GM18499 (cell line): ENCODE measurements at regions not wholly inside any gene's neighbourhood (a gene's known extent, or its start where the extent isn't known, plus 50 kb on each side); places are given as distances from the start of the nearest gene placed in this dataset.
A peak's percentile ranks its signal among the peaks of the same experiment; 100 is the strongest.

Source experiments
- ATAC-seq: cut with Tn5 transposase; IDR thresholded peaks from one replicate; pipeline ENCODE4 v1.9.1; 2021; ENCODE audit warnings: moderate number of reproducible peaks; ENCODE audit not compliant: insufficient read depth, unreplicated experiment

- peak; percentile 81 for ATAC-seq
Observed at GRCh38 chr4:128574706-128575105, 234.8 kb upstream of the JADE1 start.

DNA sequence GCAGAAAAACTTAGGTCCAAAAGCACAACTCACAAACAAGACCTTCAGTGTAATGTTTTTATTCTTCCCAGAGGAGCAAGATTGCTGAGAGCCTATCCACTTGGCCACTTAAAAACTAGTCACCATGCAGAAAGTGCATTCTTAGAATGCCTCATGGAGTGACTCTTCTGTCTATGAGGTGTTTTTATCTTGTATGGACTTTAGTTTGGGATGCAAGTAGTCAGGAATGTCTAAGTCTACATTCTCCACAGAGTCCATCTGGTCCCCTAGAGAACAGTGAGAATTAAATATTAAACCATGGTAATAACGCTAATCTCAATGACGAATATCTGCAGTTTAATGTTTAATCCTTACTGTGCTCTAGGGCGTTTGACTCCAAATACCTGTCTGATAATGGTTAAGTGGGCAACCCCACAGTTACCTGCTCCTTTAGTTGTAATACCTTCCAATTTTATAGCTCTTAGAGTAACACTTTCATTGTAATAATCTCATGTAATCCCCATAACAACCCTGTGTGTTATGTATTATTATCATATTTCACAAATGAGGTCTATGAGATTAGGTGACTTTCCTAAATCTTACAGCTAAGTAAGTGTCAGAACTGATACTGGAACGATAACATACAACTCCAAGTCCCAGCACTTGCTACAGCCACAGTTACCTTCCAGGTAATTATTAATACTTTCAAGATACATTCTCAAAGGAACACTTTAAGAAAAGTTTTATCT is 235.6 kb upstream of the JADE1 start:
- ATAC-seq: no peak

GRCh38 chr4:128572778-128573241 is 236.7 kb upstream of the JADE1 start:
- no peak for ATAC-seq

GRCh38 chr4:128571747-128572146 is 237.8 kb upstream of the JADE1 start:
- ATAC-seq: no peak

- ATAC-seq: no peak
Observed at GRCh38 chr4:128570387-128570975, 239.0 kb upstream of the JADE1 start.

DNA sequence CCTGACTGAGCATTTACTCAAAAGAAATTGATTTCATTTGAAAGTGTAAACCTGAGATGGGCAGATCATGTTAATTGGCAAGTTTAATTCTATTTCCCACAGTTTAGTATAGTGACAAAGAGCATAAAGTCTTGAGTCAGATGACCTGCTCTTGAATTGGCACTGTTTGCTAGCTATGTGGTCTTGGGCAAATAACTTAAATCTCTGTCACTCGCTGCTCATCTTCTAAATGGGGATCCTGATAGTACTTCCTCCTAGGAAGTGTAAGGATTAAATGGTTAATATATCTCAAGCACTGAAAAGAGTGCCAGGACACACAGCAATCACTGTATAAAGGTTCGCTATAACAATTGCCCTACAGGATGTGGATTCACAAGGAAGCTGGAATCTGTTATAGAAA is 242.8 kb upstream of the JADE1 start:
- ATAC-seq: no peak

DNA sequence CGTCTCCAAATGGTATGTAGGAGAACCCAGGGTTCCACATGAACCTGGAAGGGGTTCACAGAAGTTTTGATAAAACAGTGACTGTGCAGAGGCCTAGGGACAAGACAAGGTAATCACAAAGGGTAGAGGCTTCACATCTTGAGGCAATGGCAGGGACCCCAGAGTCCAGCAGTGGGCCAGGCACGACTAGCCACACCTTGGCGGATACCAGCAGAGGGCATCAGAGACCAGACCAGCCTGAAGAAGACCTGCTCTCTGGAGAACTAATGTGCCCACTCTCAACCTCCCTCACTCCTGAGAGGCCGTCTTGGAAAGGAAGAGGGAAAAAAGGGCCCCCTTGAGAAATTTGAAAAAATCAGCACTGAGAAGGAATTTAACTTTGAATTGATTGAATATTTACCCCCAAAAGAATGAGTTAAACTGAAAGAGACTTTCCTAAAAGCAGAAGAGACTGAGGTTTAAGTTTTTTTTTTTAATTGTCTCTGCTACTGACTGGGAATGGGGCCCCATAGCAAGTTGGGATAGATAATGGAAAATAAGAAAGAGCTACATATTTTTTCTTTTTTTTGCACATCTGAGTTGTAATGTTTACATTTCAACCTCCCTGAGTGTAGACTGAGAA is 243.8 kb upstream of the JADE1 start:
- no peak for ATAC-seq

GRCh38 chr4:128565054-128565453 is 244.4 kb upstream of the JADE1 start:
- ATAC-seq: no peak

- ATAC-seq: no peak
Observed at GRCh38 chr4:128564081-128564630, 245.3 kb upstream of the JADE1 start.

DNA sequence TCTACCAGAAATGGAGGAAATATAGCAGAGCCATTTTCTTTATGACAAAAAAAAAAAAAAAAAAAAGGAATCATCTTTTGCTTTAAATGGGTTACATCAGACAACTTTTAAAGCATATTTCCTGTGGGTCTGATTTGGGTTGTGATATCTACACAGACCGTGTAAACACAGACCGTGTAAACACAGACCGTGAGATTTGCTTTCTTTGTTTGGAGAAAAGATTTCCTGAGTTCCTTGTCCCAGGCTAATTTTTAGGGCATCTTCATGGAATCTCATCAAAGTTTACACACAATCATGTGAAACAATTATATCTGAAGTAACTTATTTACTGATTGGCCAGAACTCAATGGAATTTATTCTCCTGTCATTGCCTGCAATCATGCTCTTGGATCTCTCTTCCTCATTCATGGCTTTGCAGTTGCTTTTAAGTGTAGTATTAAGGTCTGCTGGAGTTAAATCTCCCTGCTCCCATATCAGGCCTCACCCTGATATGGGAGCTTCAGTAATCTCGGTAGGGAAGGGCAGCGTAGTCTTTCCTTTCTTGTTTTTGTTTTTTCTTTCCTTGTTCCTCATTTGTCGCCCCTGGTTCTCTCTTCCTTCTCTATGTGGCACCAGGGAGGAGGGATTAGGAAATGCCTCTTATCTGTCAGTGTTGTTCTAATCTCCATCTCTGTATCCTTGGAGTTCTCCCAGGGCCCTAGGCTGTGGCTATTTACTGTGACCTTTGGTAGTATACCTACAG is 248.6 kb upstream of the JADE1 start:
- no peak for ATAC-seq

DNA sequence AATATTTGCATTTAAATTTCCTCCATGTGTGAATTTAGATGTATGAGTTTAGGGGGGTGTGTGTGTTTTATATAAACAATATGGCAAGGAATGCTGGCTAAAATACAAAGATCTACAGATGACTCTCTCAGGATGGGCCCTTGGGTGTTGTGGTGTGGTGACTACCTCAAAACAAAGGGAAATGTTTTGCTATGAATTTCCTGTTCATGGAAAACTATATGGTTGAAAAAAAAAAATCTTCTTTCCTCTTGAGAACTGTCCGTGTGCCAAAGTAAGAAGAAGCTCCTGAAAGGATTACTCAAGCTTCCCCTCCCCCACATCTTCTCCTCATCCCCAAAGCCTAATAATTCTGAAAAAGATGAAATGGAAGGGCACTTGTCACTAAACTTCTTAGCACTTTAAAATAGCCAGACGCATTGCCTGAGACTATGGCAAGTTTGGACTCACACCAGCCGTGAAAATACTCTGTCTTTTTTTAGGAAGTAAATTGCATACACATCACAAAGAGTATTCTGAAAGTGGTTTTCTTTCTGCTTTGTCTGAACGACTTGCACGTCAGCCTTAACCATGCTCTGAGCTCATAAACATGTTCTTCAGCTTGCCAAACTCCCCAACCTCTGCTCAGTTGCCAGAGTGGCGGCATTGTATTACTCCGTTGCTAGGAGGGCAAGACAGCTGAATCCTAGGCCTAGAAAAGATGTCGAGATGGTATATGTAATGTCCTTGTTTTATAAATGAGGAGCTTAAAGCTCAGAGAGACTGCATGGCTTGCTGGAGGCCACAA is 250.4 kb upstream of the JADE1 start:
- no peak for ATAC-seq

DNA sequence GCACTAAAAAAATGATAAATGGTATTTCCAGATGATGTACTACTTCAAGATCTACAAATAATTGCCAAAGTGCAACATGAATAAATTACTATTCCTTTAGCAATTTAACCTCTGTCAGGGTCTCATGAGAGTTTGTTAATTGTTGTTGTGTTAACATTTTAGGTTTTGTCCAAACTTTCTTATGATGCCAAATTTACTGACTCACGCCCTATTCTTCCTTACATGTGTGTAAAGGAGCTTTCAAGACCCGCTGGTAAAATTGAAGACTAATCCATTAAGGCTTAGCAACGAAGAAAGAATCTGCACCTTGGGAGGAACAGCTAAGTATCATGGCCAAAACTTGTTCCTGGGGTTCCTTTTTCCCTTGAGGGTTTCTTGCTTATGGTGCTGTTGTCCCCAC is 252.7 kb upstream of the JADE1 start:
- ATAC-seq: no peak

DNA sequence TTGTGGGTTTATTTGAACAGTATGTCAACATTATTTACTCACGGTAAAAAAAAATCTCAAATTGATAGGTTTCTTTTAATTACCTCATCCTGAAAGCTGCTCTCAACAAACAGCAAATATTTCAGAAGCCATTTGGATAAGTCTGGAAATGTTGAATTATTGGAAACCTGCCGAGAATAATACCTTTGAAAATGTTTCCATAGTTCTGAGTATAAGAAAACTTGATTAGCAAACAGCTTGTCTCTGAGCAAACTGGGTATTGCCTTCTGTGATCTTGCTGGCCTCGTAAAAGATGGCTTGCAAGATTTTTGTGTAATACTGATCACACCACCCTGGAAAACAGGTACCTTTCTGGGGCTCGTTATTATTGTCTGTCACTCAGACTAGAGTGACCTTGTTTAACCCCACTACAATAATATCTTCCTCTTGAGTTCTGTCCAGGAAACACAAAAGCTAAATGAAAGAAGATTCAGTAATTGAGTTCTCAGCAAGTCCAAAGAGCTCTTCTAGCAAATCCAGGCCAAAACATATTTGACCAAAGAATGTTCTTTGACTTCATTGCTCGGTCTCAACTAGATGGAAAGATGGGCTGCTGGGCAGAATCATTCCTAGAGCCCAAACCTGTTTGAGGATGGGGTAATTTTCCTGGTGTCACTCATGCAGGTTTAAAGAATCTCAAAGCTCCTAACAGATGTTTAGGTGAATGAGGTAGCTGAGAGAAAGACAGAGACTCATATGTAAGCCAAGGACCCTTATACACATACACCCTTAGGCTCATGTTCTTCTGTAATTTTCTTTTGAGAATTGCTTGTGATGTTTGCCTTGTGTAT is 255.6 kb upstream of the JADE1 start:
- no peak for ATAC-seq

- no peak for ATAC-seq
Observed at GRCh38 chr4:128552586-128552907, 257.0 kb upstream of the JADE1 start.

GRCh38 chr4:128551280-128551679 is 258.2 kb upstream of the JADE1 start:
- ATAC-seq: no peak

GRCh38 chr4:128550060-128550459 is 259.4 kb upstream of the JADE1 start:
- ATAC-seq: no peak

DNA sequence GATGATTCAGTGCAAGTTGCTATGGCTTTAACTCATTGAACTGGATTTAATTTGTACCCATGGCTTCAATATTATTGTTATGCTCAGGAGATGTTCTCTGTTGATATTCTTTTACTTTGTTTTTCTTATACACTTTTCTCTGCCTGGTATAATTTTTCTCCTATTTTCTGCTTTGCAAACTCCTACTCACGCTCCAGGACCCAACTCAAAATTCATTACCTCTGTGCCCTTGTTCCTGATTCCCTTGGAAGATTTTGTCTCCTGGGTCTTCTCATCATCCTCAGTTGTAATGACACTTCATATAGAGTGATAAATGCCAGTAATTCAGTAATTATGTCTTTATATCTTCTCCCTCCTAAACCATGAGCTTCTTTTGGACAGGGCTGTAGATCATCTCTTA is 259.9 kb upstream of the JADE1 start:
- no peak for ATAC-seq

DNA sequence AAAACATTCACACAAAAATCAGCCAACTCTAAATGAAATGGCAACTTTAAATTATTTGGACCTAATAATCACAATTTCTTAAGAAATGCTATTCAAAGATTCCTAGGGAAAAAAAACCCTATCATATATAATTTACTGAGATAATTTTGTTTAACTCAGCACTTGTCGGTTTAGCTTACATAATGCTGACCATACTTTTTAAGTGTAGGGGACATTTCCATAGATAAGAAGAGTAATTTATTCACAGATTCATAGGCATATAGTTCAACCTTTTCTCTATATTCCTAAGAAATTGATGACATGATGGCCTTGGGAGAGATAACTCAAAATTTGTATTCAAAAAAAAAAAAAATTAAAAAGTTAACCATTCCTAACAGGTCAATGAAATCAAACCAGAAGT is 260.8 kb upstream of the PGRMC2 start:
- no peak for ATAC-seq

DNA sequence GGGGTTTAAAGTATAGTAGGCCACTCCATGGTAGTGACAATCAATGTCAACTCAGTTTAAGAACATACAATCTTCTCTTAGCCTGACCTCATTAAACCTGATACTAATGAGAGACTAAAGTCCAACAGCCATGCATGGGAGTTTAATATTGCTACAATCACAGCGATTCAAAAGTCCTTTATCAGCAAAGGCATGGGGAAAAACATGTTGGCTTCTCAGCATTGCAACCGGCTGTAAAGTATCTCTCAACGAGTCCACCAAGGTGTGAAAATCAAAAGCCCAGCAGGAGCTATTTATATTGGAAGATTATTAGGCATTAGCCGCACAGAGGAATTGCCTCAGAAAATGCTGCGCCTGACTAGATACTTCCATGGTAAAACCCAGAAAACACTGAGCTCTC is 256.7 kb upstream of the PGRMC2 start:
- ATAC-seq: no peak
